ENCODE measurements at regions not wholly inside any gene's neighbourhood (a gene's known extent, or its start where the extent isn't known, plus 50 kb on each side); places are given as distances from the start of the nearest gene placed in this dataset.

DNA sequence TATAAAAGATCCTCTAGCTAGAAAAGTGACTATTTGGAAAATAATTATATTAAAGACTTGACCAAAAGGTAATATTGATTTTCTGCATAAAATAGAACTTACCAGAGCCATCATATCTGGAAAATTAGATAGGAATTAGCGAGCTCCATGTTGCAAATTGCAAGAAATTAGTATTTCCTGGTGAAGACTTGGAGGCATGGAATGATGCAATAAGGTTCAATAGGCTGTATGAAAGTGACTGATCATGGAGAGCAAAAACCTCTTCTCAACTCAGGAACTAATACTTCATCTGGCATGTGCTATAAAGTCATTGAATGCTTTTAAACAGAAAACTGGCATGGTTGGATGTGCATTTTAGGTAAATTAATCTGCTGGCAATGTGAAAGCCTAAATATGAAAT is 66.3 kb upstream of the UFM1 start:
- peaks cover 10% of the 10 kb centered on the region for H3K9me3 ChIP-seq
- no peak for DNase-seq (ENCODE audit: low spot score in 2 of 2)
- no peaks in the 10 kb centered on the region for H3K4me1 ChIP-seq
- H3K27ac ChIP-seq = no peak overlapping the region
- TF ChIP-seq POLR2AphosphoS5 (IDR thresholded peaks at IDR 0.05) (no peak), EP300 (IDR thresholded peaks at IDR 0.05) (no peak), POLR2A (IDR thresholded peaks at IDR 0.05) (no peak)
- TF ChIP-seq, protein P1, sequence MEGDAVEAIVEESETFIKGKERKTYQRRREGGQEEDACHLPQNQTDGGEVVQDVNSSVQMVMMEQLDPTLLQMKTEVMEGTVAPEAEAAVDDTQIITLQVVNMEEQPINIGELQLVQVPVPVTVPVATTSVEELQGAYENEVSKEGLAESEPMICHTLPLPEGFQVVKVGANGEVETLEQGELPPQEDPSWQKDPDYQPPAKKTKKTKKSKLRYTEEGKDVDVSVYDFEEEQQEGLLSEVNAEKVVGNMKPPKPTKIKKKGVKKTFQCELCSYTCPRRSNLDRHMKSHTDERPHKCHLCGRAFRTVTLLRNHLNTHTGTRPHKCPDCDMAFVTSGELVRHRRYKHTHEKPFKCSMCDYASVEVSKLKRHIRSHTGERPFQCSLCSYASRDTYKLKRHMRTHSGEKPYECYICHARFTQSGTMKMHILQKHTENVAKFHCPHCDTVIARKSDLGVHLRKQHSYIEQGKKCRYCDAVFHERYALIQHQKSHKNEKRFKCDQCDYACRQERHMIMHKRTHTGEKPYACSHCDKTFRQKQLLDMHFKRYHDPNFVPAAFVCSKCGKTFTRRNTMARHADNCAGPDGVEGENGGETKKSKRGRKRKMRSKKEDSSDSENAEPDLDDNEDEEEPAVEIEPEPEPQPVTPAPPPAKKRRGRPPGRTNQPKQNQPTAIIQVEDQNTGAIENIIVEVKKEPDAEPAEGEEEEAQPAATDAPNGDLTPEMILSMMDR (IDR thresholded peaks at IDR 0.05) = no peak
- no peak overlapping the region for H3K4me3 ChIP-seq
- no peaks in the 10 kb centered on the region for H3K27me3 ChIP-seq
- 82% methylated on average over 1 of the region's 1 CpG for WGBS
- H3K36me3 ChIP-seq = no peaks in the 10 kb centered on the region

DNA sequence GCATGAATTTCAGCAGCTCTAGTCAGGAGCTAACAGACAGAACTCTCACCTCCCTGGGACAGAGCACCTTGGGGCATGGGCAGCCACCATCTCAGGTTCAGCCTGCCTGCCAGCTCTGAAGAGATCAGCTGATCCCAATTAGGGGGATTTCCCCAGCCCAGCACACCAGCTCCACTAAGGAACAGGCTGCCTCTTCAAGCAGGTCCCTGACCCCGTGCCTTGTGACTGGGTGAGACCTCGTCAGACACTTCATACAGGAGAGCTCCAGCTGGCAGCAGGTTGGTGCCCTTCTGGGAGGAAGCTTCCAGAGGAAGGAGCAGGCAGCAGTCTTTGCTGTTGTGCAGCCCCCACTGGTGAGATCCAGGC is 84.5 kb upstream of the UFM1 start:
- no CpG with 5 or more reads among the region's 2 CpGs for WGBS
- Histone ChIP-seq H3K27me3 (no peaks in the 10 kb centered on the region), H3K27ac (no peak overlapping the region), H3K4me1 (no peaks in the 10 kb centered on the region), H3K36me3 (no peaks in the 10 kb centered on the region), H3K9me3 (no peaks in the 10 kb centered on the region), H3K4me3 (no peak overlapping the region)
- TF ChIP-seq POLR2AphosphoS5 (IDR thresholded peaks at IDR 0.05) (no peak), POLR2A (IDR thresholded peaks at IDR 0.05) (no peak)
- TF ChIP-seq, protein P1 (IDR thresholded peaks at IDR 0.05) = no peak
- peak in 1 of 2 donors; percentile 70 for DNase-seq (ENCODE audit: low spot score in 2 of 2)

DNA sequence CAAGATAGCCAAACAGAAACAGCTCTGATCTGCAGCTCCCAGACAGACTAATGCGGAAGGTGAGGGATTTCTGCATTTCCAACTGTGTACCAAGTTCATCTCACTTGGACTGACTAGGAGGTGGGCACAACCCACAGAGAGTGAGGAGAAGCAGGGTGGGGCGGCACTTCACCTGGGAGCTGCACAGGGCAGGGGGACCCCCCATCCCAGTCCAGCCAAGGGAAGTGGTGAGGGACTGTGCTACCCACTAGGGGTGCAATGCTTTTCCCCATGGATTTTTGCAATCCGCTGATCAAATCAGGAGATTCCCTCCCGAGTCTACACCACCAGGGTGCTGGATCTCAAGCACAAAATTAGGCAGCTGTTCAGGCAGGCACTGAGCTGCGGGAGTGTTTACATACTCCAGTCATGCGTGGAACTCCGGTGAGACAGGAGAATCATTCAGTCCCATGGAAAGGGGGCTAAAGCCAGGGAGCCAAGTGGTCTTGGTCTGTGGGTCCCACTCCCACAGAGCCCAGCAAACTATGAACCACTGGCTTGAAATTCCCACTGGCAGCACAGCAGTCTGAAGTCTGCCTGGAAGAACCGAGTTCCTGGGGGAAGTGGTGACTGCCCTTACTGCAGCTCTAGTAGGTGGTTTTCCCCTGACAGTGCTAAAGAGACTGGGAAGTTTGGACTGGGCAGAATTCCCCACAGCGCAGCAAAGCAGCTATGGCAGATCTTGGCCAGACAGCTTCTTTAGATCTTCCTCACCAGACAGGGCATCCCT is 85.1 kb upstream of the UFM1 start:
- Histone ChIP-seq H3K4me3 (no peak overlapping the region), H3K36me3 (no peaks in the 10 kb centered on the region), H3K27me3 (no peaks in the 10 kb centered on the region), H3K27ac (no peak overlapping the region), H3K9me3 (no peaks in the 10 kb centered on the region), H3K4me1 (no peaks in the 10 kb centered on the region)
- 91% methylated on average over 5 of the region's 9 CpGs for WGBS
- TF ChIP-seq POLR2A (IDR thresholded peaks at IDR 0.05) (no peak), EP300 (IDR thresholded peaks at IDR 0.05) (no peak), POLR2AphosphoS5 (IDR thresholded peaks at IDR 0.05) (no peak)
- TF ChIP-seq, protein P1 (IDR thresholded peaks at IDR 0.05) = no peak
- no peak for DNase-seq (ENCODE audit: low spot score in 2 of 2)

DNA sequence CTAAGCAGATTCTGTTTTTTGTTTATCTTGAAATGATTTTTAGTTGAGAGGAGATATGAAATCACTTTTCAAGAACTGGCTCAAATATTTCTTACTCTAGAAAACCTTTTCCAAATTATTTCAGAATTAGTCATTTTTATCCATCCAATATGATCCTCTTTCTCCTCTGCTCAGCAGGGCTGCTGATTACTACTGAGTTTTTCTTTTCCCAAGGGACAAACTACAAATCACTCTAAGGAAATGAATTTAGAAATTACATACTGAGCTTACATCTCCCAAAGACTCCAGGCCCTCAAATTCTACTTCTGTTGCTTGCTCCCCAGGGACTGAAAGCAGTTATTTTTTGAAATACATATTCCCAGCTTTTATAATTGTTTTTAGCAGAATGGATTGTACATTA is 87.4 kb upstream of the UFM1 start:
- no peak for TF ChIP-seq POLR2AphosphoS5 (IDR thresholded peaks at IDR 0.05)
- no peak for TF ChIP-seq EP300 (IDR thresholded peaks at IDR 0.05)
- TF ChIP-seq, protein P1 (IDR thresholded peaks at IDR 0.05) = no peak
- no peak for TF ChIP-seq POLR2A (IDR thresholded peaks at IDR 0.05)

DNA sequence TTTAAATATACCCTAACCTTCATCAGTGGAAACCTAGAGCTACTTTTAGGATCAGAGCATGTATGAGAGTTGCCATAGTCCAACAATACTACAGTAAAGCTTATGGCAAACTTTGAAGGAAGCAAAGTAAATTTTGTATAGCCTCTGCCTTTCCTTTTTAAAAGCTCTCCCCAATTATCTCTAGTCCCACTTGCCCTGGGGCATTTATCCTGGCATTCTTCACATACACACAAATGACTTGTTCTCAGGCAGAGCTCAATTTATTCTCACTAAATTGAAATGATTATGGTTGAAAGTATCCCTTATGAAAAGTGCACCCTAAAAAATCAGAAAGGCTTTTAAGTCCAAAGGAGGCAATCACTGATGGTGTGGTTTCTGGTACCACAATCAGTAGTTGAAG is 94.1 kb upstream of the UFM1 start:
- no peak for DNase-seq (ENCODE audit: low spot score in 2 of 2)

More for the DNA sequence above, 87.4 kb upstream of the UFM1 start:
- Histone ChIP-seq H3K4me3 (no peak overlapping the region), H3K27ac (no peak overlapping the region), H3K27me3 (no peaks in the 10 kb centered on the region), H3K9me3 (no peaks in the 10 kb centered on the region), H3K36me3 (no peaks in the 10 kb centered on the region), H3K4me1 (no peaks in the 10 kb centered on the region)
- DNase-seq (ENCODE audit: low spot score in 2 of 2) = no peak

More for the DNA sequence above, 94.1 kb upstream of the UFM1 start:
- Histone ChIP-seq H3K36me3 (no peaks in the 10 kb centered on the region), H3K4me1 (no peaks in the 10 kb centered on the region), H3K27me3 (no peaks in the 10 kb centered on the region), H3K27ac (no peak overlapping the region), H3K4me3 (no peak overlapping the region), H3K9me3 (no peaks in the 10 kb centered on the region)
- TF ChIP-seq POLR2AphosphoS5 (IDR thresholded peaks at IDR 0.05) (no peak), POLR2A (IDR thresholded peaks at IDR 0.05) (no peak), EP300 (IDR thresholded peaks at IDR 0.05) (no peak)
- TF ChIP-seq, protein P1 (IDR thresholded peaks at IDR 0.05) = no peak
